ENCODE measurements at regions not wholly inside any gene's neighbourhood (a gene's known extent, or its start where the extent isn't known, plus 50 kb on each side); places are given as distances from the start of the nearest gene placed in this dataset.

GRCh38 chr3:27565201-27565852 lies 81.1 kb upstream of the SLC4A7 start:
- no peak overlapping the region for H2AFZ ChIP-seq (ENCODE audit: low read depth, low read length)
- H3K4me3 ChIP-seq = no peak overlapping the region
- DNase-seq (ENCODE audit: extremely low read depth in 1 of 4, low spot score in 3 of 4) = no peak
- no peak overlapping the region for H3K27ac ChIP-seq (ENCODE audit: extremely low read depth, low read depth, low read length)
- no peak for FAIRE-seq
- H3K9me1 ChIP-seq (ENCODE audit: control insufficient read depth, insufficient read depth, low read length) = no peaks in the 10 kb centered on the region
- no peaks in the 10 kb centered on the region for H3K27me3 ChIP-seq (ENCODE audit: control insufficient read depth in 2 of 2, insufficient read depth in 2 of 2, low read length in 2 of 2)
- no peaks in the 10 kb centered on the region for H3K79me2 ChIP-seq (ENCODE audit: control insufficient read depth, insufficient read depth, low read length)
- H3K36me3 ChIP-seq (ENCODE audit: control insufficient read depth, insufficient read depth, low read length) = no peaks in the 10 kb centered on the region
- in situ Hi-C loops (cut with MboI) (no loop called here), intact Hi-C loops (cut with micrococcal nuclease) (no loop called here)
- H3K4me2 ChIP-seq (ENCODE audit: insufficient read depth, low read length) = no peak overlapping the region
- ChIA-PET CTCF (ENCODE audit: low intra/inter-chr PET ratio) (no interaction called here), POLR2A (no interaction called here)
- H4K20me1 ChIP-seq (replicated peaks; ENCODE audit: control insufficient read depth, insufficient read depth, low read length) = no peaks in the 10 kb centered on the region
- H3K4me1 ChIP-seq (replicated peaks in 1 of 2; ENCODE audit: control insufficient read depth in 2 of 2, insufficient read depth in 2 of 2, low read length in 2 of 2) = no peaks in the 10 kb centered on the region
- 3% methylated on average over 5 of the region's 5 CpGs for WGBS (ENCODE audit: insufficient coverage, low coverage, missing lambda C conversion rate)
- H3K9me3 ChIP-seq (replicated peaks; ENCODE audit: control insufficient read depth, insufficient read depth, low read depth, low read length) = no peaks in the 10 kb centered on the region
- H3K9ac ChIP-seq (ENCODE audit: insufficient read depth in 1 of 2, low read depth in 2 of 2, low read length in 2 of 2) = no peak overlapping the region
- BruUV-seq (replicated peaks) = no TSS peak
- no peak for ATAC-seq
- TF ChIP-seq SAP30 (IDR thresholded peaks at IDR 0.05; ENCODE audit: borderline replicate concordance, insufficient read depth, low read depth, low read length, poor library complexity, severe bottlenecking) (no peak), PKNOX1 (IDR thresholded peaks at IDR 0.05) (no peak), ZKSCAN8 (CRISPR knock-in tag; IDR thresholded peaks at IDR 0.05) (no peak), MTA3 (IDR thresholded peaks at IDR 0.05; ENCODE audit: borderline replicate concordance) (no peak), U2AF2 (optimal IDR thresholded peaks at IDR 0.05; ENCODE audit: low read depth, low read length) (no peak), TCFL5 (CRISPR knock-in tag; conservative IDR thresholded peaks at IDR 0.05) (no peak), ZNF586 (CRISPR knock-in tag; conservative IDR thresholded peaks at IDR 0.05) (no peak), MBD2 (IDR thresholded peaks at IDR 0.05; ENCODE audit: borderline replicate concordance, low read depth) (no peak), ESRRA (IDR thresholded peaks at IDR 0.05; ENCODE audit: borderline replicate concordance, low read depth) (no peak), ELK3 (CRISPR knock-in tag; IDR thresholded peaks at IDR 0.05) (no peak), KDM5B (IDR thresholded peaks at IDR 0.05; ENCODE audit: insufficient replicate concordance, low read depth, low read length) (no peak), PCBP1 (IDR thresholded peaks at IDR 0.05; ENCODE audit: low read depth, low read length, poor library complexity, severe bottlenecking) (no peak), ZNF518B (CRISPR knock-in tag; IDR thresholded peaks at IDR 0.05) (no peak), ZNF431 (CRISPR knock-in tag; IDR thresholded peaks at IDR 0.05) (no peak), NCOA1 (IDR thresholded peaks at IDR 0.05; ENCODE audit: low read depth) (no peak)
- TF ChIP-seq, protein P1, sequence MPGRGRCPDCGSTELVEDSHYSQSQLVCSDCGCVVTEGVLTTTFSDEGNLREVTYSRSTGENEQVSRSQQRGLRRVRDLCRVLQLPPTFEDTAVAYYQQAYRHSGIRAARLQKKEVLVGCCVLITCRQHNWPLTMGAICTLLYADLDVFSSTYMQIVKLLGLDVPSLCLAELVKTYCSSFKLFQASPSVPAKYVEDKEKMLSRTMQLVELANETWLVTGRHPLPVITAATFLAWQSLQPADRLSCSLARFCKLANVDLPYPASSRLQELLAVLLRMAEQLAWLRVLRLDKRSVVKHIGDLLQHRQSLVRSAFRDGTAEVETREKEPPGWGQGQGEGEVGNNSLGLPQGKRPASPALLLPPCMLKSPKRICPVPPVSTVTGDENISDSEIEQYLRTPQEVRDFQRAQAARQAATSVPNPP (IDR thresholded peaks at IDR 0.05; ENCODE audit: borderline replicate concordance, insufficient read depth, insufficient read length) = no peak
